ENCODE measurements at regions not wholly inside any gene's neighbourhood (a gene's known extent, or its start where the extent isn't known, plus 50 kb on each side); places are given as distances from the start of the nearest gene placed in this dataset.

DNA sequence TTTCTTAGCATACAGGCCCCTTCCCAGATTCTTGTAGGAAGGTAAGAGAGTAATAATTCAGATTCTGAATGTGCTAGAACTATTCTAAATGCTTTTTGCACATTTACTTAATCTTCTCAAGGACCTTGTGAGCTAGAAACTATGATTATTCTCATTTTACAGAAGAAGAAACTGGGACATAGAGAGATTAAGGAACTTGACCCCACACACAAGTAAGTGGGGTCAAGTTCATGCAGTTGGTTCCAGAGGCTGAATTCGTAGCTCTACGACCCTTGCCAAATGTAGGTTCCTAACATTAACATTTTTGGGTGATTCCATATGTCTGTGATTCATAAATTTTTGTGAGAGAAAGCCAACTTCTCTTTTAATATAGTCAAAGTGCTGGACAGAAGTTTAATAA is 238.1 kb downstream of the LACC1 start:
- no peak for TF ChIP-seq GATA2 (IDR thresholded peaks at IDR 0.05; ENCODE audit: low read depth, low read length)
- no peak for TF ChIP-seq GATA3 (IDR thresholded peaks at IDR 0.05; ENCODE audit: low read depth, low read length)
